HEK293 (cell line): ENCODE measurements at regions not wholly inside any gene's neighbourhood (a gene's known extent, or its start where the extent isn't known, plus 50 kb on each side); places are given as distances from the start of the nearest gene placed in this dataset.

ENCODE experiments used
- CTCF ChIA-PET: fragments of 350-600 bp; formaldehyde crosslinking; extraction: SDS; loops from one replicate; lab custom pipeline; 2021; ENCODE audit warnings: antibody characterized with exemption; lab: Yijun Ruan, JAX
- POLR2A ChIA-PET: fragments of 300-600 bp; formaldehyde crosslinking; extraction: SDS; loops from one replicate; lab custom pipeline; 2020; ENCODE audit warnings: antibody characterized with exemption, inconsistent platforms; lab: Yijun Ruan, JAX
- H3K27ac ChIP-seq: fragments of 200-500 bp; sonication (Bioruptor generic); 2 replicates; pipeline ENCODE4 v1.5.1; 2014; ENCODE audit warnings: low read depth, low read length, control low read depth, inconsistent platforms; ENCODE audit errors: extremely low read depth
- H3K36me3 ChIP-seq, 2 experiments: fragments of 200-500 bp in 1 of 2; sonication (Bioruptor generic) in 1 of 2; 1 replicate in 1 of 2; 2 replicates in 1 of 2; pipeline ENCODE4 v1.5.1; 2014 to 2017; ENCODE audit warnings: inconsistent platforms in 2 of 2, low read length in 2 of 2; ENCODE audit not compliant: control insufficient read depth in 2 of 2, insufficient read depth in 1 of 2
- H3K4me1 ChIP-seq: fragments of 200-500 bp; sonication (Bioruptor generic); 2 replicates; pipeline ENCODE4 v1.5.1; 2014; ENCODE audit warnings: mild to moderate bottlenecking, low read length, inconsistent platforms; ENCODE audit not compliant: control insufficient read depth, insufficient read depth
- H3K4me3 ChIP-seq: 2 replicates; pipeline ENCODE4 v1.5.1; 2011; ENCODE audit warnings: low read depth, mild to moderate bottlenecking, control low read depth, low read length, moderate library complexity
- H3K9me3 ChIP-seq: fragments of 200-500 bp; sonication (Bioruptor generic); 2 replicates; pipeline ENCODE4 v1.5.1; 2014; ENCODE audit warnings: low read depth, low read length, inconsistent platforms; ENCODE audit not compliant: control insufficient read depth, insufficient read depth
- TRIM28 ChIP-seq: IDR thresholded peaks from 2 replicates; pipeline ENCODE4 v1.6.1; 2011; ENCODE audit warnings: low read length, control low read depth, borderline replicate concordance
- YY1 ChIP-seq: fragments of 450-650 bp; formaldehyde crosslinking; IDR thresholded peaks from 2 replicates; pipeline ENCODE4 v1.5.1; 2018; ENCODE audit warnings: missing biosample characterization, missing genetic modification characterization
- ZBTB20 ChIP-seq: fragments of 450-650 bp; formaldehyde crosslinking; IDR thresholded peaks from 2 replicates; pipeline ENCODE4 v1.5.1; 2016; ENCODE audit warnings: missing biosample characterization, missing genetic modification characterization
- ZNF354C ChIP-seq: fragments of 450-650 bp; formaldehyde crosslinking; IDR thresholded peaks from 2 replicates; pipeline ENCODE4 v1.5.1; 2016; ENCODE audit warnings: missing biosample characterization, missing genetic modification characterization, low read depth, borderline replicate concordance
- ZNF423 ChIP-seq: fragments of 450-650 bp; formaldehyde crosslinking; IDR thresholded peaks from 2 replicates; pipeline ENCODE4 v1.5.1; 2016; ENCODE audit warnings: missing biosample characterization, missing genetic modification characterization
- ZXDB ChIP-seq: fragments of 450-650 bp; formaldehyde crosslinking; IDR thresholded peaks from 2 replicates; pipeline ENCODE4 v1.5.1; 2016; ENCODE audit warnings: missing biosample characterization, missing genetic modification characterization
- TF ChIP-seq, protein P1 (sequence below): fragments of 450-650 bp; formaldehyde crosslinking; IDR thresholded peaks from 2 replicates; pipeline ENCODE4 v1.5.1; 2016; ENCODE audit warnings: missing biosample characterization, missing genetic modification characterization
- TF ChIP-seq, protein P2 (sequence below): fragments of 450-650 bp; IDR thresholded peaks from 2 replicates; pipeline ENCODE4 v1.5.1; 2018; ENCODE audit warnings: missing biosample characterization, mild to moderate bottlenecking, missing genetic modification characterization
- TF ChIP-seq, protein P3 (sequence below): fragments of 450-650 bp; formaldehyde crosslinking; IDR thresholded peaks from 2 replicates; pipeline ENCODE4 v1.5.1; 2016; ENCODE audit warnings: missing biosample characterization, missing genetic modification characterization
- TF ChIP-seq, protein P4 (sequence below): fragments of 450-650 bp; formaldehyde crosslinking; IDR thresholded peaks from 2 replicates; pipeline ENCODE4 v1.5.1; 2016; ENCODE audit warnings: missing biosample characterization, missing genetic modification characterization

DNA sequence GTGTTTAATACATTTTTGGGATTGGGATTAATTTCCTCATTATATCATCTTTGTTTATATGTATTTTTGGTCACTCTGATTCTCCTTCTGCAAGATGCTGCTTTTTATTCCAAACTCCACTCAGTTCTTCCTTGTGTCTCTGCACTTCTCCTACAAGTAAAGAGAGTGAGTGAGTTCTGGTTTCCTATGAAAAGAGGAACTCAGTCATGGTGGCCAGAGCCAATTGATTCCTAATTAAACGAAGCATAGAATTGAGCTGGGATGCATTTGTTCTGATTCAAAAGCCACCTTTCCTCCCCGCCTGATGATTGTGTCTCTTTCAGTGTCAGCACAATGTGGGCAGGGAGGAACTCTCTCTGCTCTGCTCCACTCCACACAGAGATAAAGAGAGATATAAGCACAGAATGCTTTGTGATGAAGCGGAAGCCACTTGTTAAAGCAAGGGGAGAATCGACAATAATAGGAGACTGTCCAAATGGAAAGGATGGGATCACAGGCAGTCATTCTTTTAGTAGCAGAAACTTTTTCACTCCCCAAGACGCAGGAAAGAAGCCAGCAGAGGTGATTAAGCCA lies 121.3 kb upstream of the GOT2 start (continued):
- TF ChIP-seq, protein P1, sequence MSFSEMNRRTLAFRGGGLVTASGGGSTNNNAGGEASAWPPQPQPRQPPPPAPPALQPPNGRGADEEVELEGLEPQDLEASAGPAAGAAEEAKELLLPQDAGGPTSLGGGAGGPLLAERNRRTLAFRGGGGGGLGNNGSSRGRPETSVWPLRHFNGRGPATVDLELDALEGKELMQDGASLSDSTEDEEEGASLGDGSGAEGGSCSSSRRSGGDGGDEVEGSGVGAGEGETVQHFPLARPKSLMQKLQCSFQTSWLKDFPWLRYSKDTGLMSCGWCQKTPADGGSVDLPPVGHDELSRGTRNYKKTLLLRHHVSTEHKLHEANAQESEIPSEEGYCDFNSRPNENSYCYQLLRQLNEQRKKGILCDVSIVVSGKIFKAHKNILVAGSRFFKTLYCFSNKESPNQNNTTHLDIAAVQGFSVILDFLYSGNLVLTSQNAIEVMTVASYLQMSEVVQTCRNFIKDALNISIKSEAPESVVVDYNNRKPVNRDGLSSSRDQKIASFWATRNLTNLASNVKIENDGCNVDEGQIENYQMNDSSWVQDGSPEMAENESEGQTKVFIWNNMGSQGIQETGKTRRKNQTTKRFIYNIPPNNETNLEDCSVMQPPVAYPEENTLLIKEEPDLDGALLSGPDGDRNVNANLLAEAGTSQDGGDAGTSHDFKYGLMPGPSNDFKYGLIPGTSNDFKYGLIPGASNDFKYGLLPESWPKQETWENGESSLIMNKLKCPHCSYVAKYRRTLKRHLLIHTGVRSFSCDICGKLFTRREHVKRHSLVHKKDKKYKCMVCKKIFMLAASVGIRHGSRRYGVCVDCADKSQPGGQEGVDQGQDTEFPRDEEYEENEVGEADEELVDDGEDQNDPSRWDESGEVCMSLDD (tag by site-specific recombination) = no peak

DNA sequence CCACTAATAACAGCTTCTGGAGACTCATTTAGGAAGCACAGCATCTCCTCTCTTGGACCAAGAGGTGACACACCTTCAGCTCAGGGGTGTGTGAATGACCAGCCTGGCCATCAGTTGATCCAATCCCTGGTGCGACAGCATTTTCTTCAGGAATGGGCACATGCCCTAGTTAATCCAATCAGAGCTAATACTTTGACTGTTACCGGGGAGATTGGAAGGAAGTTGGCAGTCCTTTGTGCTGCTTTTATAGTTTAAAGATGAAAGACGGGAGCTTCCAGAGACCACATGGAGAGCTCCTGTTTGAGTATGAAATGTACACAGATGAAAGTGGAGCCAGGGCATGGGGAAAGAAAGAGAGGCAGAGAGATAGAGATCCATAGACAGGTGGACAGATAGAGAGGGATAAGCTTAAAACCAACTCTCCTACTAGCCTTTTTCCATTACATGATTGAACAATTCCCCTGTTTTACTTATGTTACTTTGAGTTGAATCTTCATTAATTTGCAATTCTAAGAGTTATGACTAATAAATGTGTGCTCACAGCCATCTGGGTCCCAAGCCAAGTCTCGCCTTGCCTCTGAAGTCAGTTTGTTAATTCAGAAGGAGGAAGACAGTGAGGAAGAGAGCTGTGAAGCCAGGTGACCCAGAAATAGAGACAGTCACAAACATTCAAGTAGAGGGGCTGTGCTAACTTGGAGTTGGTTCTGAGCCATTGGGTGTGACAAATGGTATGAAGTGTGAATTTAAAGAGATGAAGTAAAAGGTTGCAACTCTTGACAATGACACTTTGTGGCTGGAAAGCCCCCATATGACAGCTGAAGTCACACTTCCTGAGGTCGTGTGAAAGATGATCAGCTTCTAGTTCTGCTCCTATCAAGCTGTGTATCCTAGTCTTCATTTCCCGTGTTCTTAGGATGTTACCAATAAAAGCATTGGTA lies 120.0 kb upstream of the GOT2 start:
- Histone ChIP-seq H3K27ac (no peak overlapping the region), H3K4me1 (no peaks in the 10 kb centered on the region), H3K36me3 (no peaks in the 10 kb centered on the region), H3K4me3 (no peak overlapping the region), H3K9me3 (no peaks in the 10 kb centered on the region)
- TF ChIP-seq, protein P2, sequence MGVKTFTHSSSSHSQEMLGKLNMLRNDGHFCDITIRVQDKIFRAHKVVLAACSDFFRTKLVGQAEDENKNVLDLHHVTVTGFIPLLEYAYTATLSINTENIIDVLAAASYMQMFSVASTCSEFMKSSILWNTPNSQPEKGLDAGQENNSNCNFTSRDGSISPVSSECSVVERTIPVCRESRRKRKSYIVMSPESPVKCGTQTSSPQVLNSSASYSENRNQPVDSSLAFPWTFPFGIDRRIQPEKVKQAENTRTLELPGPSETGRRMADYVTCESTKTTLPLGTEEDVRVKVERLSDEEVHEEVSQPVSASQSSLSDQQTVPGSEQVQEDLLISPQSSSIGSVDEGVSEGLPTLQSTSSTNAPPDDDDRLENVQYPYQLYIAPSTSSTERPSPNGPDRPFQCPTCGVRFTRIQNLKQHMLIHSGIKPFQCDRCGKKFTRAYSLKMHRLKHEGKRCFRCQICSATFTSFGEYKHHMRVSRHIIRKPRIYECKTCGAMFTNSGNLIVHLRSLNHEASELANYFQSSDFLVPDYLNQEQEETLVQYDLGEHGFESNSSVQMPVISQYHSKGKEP (tag by site-specific recombination) = no peak
- no peak for TF ChIP-seq ZBTB20 (tag by site-specific recombination)
- CTCF ChIA-PET = interaction anchor here (1.3 to 1.9 kb wide), 3 partner anchors 10 to 40 kb away, joined by 3 to 8 read pairs (median 5); no protein-coding TSS in a partner anchor
- POLR2A ChIA-PET = no interaction called here

DNA sequence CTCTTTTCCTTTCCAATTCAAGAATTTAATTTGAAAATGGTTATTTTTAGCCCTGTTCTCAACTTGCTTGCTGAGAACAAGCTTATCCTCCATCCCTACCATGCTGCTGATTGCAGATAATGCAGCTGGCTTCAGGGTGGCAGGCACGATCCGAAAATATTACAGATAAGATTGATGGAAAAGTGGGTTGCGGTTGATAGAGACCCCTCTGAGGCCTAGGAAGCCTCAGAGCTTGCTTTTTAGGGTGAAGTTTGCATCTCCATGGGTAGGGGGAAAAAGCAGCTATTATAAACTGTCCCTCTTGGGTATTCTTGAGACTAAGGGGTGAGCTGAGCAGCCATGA lies 116.5 kb upstream of the GOT2 start:
- H3K4me3 ChIP-seq = no peak overlapping the region
- H3K27ac ChIP-seq = no peak overlapping the region
- POLR2A ChIA-PET = no interaction called here
- TF ChIP-seq ZNF423 (tag by site-specific recombination) (no peak), YY1 (tag by site-specific recombination) (no peak), ZXDB (no peak), ZNF354C (tag by site-specific recombination) (no peak), TRIM28 (no peak)
- TF ChIP-seq, protein P3, sequence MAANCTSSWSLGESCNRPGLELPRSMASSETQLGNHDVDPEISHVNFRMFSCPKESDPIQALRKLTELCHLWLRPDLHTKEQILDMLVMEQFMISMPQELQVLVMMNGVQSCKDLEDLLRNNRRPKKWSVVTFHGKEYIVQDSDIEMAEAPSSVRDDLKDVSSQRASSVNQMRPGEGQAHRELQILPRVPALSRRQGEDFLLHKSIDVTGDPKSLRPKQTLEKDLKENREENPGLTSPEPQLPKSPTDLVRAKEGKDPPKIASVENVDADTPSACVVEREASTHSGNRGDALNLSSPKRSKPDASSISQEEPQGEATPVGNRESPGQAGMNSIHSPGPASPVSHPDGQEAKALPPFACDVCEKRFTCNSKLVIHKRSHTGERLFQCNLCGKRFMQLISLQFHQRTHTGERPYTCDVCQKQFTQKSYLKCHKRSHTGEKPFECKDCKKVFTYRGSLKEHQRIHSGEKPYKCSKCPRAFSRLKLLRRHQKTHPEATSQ (tag by site-specific recombination) = no peak
- TF ChIP-seq, protein P4, sequence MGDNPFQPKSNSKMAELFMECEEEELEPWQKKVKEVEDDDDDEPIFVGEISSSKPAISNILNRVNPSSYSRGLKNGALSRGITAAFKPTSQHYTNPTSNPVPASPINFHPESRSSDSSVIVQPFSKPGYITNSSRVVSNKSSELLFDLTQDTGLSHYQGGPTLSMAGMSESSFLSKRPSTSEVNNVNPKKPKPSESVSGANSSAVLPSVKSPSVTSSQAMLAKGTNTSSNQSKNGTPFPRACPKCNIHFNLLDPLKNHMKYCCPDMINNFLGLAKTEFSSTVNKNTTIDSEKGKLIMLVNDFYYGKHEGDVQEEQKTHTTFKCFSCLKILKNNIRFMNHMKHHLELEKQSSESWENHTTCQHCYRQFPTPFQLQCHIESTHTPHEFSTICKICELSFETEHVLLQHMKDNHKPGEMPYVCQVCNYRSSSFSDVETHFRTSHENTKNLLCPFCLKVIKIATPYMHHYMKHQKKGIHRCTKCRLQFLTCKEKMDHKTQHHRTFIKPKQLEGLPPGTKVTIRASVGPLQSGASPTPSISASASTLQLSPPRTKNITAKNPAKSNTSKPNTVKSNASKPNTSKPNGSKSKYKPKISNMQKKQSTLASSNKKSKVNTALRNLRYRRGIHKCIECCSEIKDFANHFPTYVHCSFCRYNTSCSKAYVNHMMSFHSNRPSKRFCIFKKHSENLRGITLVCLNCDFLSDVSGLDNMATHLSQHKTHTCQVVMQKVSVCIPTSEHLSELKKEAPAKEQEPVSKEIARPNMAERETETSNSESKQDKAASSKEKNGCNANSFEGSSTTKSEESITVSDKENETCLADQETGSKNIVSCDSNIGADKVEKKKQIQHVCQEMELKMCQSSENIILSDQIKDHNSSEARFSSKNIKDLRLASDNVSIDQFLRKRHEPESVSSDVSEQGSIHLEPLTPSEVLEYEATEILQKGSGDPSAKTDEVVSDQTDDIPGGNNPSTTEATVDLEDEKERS (tag by site-specific recombination) = no peak
- H3K36me3 ChIP-seq = no peaks in the 10 kb centered on the region
- CTCF ChIA-PET = no interaction called here
- no peaks in the 10 kb centered on the region for H3K9me3 ChIP-seq
- no peaks in the 10 kb centered on the region for H3K4me1 ChIP-seq
